HG03565 (cell line): ENCODE measurements at regions not wholly inside any gene's neighbourhood (a gene's known extent, or its start where the extent isn't known, plus 50 kb on each side); places are given as distances from the start of the nearest gene placed in this dataset.
"Not testable (repeated sequence)": the region's sequence is repeated elsewhere in the genome, so short reads cannot be mapped to it uniquely, and the experiment has no call there.

Experiments
- ATAC-seq: cut with Tn5 transposase; IDR thresholded peaks from one replicate; pipeline ENCODE4 v1.9.1; 2021; ENCODE audit warnings: mild to moderate bottlenecking, moderate library complexity; ENCODE audit not compliant: unreplicated experiment

DNA sequence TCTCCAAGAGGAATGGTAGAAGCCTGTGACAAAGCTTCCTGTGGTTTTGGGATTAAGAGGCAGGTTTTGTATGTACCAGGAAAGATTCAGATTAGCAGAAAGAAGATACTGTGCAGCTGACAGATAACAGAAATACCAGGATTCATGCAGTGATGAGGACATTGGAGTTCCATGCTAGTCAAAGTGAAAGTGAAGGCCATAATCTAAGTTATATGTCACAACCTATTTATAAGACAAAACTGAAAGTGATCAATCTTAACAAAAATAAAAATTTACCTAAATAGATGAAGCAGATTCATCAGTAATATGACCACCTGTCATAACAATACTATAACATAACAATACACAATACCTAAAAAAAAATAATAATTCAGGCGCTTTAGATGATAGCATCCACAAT lies 1305.2 kb upstream of the PCDH9 start:
- ATAC-seq = peak; percentile 89

DNA sequence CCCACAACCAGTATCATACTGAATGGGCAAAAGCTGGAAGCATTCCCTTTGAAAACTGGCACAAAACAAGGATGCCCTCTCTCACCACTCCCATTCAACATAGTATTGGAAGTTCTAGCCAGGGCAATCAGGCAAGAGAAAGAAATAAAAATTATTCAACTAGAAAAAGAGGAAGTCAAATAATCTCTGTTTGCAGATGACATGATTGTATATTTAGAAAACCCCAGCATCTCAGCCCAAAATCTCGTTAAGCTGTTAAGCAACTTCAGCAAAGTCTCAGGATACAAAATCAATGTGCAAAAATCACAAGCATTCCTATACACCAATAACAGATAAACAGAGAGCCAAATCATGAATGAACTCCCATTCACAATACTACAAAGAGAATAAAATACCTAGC lies 1297.0 kb upstream of the PCDH9 start:
- ATAC-seq = not testable (repeated sequence)

DNA sequence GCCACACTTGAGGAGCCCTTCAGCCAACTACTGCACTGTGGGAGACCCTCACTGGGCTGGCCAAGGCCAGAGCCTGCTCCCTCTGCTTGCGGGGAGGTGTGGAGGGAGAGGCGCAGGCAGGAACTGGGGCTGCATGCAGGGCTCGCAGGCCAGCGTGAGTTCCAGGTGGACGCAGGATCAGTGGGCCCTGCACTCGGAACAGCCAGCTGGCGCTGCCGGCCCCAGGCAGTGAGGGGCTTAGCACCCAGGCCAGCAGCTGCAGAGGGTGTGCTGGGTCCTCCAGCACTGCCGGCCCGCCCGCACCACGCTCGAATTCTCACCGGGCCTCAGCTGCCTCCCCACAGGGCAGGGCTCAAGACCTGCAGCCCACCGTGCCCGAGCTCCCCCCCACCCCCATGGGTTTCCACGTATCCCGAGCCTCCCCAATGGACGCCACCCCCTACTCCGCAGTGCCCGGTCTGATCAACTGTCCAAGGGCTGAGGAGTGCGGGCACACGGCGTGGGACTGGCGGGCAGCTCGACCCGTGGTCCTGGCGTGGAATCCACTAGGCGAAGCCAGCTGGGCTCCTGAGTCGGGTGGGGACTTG lies 1293.8 kb upstream of the PCDH9 start:
- no peak for ATAC-seq

DNA sequence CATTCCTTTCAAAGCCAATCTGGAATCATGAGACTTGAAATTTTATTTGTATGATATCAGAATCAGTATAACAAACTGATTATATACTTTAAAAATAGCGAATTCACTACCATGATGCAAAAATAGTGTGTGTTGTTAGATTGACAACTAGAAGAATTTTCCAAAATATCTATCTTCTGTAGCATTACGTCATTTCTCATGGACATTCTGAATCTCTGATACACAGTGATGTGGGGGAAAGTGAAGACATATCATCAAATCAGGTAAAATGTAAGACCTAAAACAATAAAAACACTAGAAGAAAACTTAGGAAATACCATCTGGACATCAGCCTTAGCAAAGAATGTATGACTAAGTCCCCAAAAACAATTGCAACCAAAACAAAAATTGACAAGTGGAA lies 1292.0 kb upstream of the PCDH9 start:
- ATAC-seq = no peak

DNA sequence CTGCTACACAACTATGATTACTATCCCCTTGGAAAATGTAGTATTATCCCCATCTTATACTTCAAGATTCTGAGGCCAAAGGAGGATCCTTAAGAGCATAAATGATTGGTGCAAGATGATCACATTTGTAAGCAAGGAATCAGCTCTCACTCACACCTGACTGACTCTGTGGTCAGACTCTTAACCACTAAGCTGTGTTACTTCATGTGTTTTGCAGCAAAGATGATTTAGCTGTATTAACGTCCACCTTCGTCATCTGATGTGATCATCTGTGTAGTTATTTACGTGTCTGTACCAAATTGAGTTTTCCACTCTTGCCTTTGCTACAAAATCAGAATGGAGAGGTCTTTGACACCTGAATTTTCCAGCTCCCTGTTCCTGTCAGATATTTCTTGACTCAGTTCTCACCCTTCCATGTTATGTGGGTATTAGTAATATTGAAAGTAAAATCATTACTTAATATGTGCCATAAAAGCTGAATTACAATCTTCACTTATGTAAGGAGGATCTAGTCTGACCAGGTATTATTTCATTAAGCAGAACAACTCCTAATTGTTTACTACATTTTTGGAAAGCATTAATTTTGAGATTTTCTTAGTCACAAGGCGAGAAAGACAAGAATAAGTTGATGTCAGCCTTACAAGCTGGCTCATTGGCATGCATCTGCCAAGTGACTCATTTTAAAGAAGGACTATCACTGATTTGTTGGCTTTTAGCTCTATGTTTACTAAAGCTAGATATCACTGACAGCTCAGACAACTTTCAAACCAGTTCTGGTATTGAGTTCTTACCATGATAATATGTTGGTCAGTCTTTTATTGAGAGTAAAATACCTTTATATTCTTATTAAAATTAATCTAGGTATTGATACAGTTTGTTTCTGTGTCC lies 1279.8 kb upstream of the PCDH9 start:
- ATAC-seq = peak; percentile 95

DNA sequence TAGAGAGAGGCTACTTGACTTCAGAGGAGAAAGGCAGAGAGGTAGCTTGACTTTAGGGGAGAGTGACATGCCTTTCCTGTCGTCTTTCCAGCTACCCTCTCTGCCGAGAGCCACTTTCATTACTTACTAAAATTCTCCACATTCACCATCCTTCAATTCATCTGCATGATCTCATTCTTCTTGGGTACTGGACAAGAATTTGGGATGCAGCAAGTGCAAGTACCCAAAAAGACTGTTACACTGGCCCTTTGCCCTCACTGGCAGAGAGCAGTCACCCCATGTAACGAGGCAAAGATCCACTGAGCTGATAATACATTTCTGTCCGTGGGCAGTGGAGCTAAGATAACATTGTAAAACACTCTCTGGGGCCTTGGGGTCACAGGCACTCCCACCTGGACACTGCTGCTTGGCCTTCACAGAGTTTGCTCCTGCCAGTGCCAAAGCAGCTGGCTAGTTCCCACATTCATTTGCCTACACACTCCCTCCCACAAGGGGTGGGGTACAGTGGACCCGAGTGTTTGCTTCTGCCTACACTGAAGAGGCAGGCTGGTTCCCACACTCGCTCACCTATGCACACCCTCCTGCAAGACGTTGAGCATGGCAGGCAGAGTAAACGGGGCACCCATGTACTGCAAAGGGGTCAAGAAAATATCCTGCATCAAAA lies 1276.9 kb upstream of the PCDH9 start:
- ATAC-seq = no peak

DNA sequence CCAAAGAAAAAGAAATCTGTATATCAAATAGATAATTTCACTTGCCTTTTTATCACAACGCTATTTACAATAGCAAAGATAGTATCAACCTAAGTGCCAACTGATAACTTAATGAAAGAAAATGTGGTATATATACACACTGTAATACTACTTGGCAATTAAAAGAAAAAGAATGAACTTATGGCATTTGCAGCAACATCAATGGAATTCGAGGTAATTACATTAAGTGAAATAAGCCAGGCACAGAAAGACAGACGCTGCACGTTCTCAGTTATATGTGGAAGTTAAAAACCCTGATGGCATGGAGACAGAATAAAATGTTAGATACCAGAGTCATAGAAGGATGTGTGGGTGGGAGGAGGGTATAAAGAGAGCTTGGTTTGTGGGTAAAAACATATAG lies 1260.5 kb upstream of the PCDH9 start:
- no peak for ATAC-seq

DNA sequence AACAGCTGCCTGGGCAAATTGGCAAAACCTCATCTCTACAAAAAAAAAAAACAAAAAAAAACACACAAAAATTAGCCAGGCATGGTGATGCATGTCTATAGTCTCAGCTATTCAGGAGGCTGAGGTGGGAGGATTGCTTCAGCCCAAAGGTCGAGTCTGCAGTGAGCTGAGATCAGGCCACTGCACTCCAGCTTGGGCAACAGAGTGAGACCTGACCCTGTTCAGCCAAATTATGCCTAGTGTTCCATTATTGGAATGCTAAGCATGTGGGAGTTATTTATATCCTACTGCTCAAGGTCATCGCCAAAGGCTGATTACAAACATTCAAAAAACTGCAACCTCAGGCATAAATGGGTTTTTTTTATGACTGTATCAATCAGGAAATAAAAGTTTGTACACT lies 1251.0 kb upstream of the PCDH9 start:
- ATAC-seq = no peak

DNA sequence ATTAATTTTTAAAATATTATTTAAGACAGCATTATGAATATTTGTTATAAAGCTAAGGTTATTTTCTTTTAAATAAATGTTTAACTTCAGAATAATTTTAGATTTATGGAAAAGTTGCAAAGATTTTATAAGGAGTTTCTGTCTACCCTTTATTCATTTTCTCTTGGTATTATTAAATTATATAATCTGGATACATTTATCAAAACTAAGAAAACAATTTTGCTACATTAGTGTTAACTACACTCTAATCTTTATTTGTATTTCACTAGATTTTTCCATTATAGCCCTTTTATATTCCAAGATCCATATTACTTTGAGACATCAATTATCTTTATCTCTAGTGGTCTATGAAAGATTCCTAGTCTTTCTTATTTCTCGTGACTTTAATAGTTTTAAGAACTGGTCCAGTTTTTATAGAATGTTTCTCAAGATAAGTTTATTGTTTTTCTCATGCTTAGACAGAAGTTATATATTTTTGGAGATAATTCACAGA lies 1243.7 kb upstream of the PCDH9 start:
- no peak for ATAC-seq

DNA sequence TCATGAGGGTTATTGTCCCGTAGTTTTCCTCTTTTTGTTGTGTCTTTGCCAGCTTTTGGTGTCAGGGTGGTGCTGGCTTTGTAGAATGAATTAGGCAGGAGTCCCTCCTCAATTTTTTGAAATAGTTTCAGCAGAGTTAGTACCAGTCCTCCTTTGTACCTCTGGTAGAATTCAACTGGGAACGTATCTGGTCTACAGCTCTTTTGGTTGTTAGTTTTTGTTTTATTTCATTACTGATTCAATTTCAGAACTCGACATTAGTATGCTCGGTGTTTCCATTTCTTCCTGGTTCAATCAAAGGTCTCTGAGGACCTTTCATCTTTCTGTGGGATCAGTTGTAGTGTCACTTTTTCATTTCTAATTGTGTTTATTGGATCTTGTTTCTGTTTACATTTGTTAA lies 1237.0 kb upstream of the PCDH9 start:
- ATAC-seq = no peak

DNA sequence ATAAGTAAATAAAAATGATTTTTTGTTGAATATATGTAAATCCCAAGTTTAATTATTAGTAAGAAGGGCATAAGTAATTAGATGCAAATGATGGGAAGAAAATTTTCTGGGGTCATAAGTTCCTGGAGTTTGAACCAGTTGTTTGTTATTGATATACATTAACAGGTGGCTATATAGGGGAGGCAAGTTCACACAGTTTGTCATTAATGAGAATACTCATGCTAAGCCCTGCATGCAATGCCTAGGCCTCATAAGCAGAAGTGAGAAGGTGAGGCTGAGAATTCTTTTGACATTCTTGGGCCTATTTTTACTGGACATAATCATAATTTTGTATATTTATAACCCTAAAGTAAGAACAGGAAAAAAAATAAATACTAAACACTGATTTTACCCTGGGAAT lies 1210.7 kb upstream of the PCDH9 start:
- no peak for ATAC-seq

DNA sequence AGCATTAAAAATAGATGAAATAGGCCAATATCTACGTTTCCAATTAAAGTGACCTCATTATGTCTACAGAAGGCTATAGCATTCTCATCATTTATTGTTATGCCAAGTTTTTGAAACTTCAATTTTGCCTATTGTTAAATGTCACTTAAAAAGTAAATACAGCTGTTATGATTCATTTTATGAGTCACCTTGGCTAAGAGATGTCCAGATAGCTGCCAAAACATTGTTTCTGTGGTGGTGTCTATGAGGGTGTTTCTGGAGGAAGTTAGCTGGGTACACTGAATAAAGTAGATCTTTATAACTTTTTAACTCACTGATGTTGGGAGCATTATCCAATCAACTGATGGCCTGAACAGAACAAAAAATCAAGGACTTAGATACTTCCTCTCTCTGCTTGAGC lies 1209.7 kb upstream of the PCDH9 start:
- ATAC-seq = no peak

DNA sequence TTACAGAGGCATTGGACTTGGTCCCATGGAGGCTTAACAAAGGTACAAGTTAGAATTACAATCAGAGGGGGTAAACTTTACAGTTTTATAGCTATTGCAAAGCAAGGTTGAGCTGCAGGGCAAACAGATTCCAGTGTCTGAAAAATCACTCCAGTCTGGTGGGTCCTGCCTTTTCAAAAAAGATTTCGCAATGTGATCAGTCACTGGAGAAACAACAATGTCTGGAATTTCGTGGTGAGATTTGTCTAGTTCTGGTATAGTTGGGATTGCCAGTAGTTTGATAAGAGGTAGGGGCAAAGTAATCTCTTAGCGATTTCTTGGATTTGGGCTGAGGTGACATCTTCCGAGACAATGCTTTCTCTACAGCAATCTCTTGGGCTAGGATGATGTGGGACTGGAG lies 1198.2 kb upstream of the PCDH9 start:
- ATAC-seq = no peak

DNA sequence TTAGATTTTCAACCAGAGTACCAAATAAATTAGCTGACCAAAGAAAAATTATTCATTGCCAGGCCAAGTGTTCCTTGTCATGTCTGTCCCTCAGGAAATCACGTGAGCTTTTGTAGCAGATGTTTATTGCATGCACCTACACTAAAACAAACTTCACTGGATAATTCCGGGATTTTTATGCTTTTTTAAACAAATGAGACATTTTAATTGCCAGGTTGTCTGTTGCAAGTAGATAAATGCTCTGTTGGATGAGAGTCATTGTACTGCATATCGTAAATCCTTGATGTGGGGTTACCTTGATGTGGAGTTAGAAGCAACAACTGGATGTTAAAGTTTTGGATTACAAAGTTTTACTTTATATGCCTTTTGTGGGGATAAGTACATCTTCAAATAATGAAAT lies 1187.7 kb upstream of the PCDH9 start:
- no peak for ATAC-seq

DNA sequence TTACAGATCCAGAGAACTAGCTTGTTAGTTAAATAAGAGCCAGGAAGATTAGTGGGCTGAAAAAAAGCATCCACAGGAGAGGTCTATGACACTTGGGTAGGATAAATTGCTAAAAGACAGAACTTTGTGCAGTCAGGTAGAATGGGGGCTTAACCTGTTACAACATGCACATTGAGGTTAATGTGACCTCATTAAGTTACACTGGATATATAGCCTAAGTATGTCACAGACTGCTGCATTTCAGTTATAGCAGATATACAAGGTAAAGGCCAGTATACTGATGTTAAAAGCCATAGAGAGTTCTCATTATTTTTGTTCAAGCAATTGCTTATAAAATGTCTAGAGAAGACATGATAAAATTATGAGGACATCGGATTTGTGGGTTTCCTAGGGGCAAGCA lies 1179.9 kb upstream of the PCDH9 start:
- ATAC-seq = no peak

DNA sequence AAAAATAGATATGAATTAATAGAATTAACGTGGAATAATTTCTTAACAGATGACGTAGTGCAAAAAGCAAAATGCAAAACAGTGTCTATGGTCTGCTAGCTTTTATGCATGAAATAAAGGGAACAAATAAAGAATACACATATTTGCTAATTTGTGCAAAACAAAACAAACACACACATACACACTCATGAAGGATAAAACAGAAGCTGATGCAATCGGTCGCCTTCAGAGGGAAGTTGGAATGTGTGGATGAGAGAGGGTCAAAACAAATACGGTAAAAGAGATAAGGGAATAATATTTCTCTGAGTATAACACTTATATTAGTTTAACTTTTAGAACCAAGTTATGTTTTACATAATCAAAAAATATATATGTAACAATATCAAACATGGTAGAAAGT lies 1160.9 kb upstream of the PCDH9 start:
- ATAC-seq = no peak

DNA sequence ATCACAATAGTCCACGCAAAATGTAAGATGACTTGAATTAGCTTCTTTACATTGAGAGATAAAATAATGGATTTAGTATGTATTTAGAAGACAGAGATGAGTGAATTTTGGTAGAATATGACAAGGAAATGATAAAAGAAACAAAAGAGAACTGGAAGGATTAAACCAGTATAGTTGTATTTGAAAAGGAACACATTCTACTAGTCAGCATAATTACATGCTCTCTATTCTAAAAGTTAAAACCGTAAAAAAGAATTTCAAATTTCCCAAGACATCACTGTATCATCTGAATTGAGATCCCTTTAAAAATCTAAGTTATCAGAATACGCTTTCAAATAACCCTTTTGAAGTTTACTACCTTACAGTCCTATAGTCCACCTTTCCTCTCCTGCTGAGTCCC lies 1156.7 kb upstream of the PCDH9 start:
- no peak for ATAC-seq

DNA sequence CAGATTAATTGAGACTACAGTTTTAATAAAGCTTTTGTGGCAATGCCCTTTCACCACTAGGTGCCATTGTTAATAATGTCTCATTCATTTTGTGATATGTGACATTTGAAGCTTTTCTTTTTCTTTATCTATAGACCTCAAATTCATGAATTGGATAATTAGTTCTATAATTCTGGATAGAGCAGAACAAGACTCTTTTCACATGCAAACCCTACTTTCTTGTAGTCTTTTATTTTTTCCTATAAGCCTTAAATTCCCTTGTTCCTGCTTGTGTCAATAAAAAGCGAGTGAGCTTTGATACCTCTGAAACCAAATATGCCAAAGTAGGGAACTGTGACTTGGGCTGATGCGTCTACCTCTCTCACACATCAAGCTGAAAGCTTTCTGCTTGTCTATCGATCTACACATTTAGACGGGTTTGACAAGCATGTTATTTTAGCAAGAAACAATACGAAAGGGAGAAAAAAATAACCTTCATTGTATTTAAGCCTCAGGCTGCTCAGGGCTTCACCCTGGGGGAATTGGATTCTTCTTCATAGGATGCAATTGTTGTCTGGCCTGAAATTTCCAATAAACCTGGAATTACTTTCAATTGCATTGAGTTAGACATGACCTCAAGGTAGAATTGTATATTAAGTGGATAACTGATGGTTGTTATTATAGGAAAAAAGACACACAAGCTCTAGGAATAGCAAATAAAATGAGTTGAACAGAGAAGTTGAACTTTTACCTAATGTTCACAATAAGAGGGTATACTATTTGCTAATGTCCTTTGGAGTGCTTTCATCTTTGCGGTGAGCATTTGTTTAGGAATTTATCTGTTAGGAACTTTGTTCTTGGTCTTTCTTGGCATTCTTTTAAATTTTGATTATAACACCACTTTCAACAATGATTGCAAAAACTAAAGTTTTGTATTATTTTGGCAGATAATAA lies 1150.2 kb upstream of the PCDH9 start:
- no peak for ATAC-seq

DNA sequence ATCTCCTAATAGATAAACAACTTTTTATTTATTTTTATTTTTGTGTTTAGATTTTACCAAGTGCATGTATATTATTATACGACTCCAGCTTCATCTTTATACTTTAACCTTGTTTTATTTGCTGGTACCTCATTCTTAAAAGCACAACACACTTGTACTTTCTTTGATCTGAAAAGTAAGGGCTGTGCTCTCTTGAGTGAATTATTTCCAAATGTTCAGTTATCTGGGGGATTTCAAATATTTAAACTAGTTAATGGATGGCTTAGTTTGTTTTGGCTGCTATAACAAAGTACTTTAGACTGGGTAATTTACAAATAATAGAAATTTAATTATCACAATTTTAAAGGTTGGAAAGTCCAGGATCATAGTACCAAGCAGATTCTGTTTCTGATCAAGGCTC lies 1148.2 kb upstream of the PCDH9 start:
- no peak for ATAC-seq

DNA sequence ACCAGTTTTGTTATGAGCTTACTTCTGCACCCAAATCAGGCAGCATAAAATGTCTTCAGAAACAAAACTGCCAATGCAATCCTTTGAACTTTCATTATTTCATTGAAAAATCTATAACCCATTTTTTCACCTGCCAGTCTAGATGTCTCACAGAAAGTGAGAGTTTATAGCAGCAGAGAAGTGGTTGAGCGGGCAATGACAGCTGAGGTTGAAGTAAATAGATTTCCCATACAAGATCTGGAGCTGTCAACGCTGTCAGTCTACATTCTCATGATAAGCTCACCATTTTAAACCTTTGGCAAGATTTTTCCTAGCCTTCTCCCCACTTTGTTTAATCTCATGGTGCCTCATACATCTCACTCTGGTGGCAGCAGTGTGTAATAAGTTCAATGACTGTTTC lies 1144.9 kb upstream of the PCDH9 start:
- no peak for ATAC-seq

DNA sequence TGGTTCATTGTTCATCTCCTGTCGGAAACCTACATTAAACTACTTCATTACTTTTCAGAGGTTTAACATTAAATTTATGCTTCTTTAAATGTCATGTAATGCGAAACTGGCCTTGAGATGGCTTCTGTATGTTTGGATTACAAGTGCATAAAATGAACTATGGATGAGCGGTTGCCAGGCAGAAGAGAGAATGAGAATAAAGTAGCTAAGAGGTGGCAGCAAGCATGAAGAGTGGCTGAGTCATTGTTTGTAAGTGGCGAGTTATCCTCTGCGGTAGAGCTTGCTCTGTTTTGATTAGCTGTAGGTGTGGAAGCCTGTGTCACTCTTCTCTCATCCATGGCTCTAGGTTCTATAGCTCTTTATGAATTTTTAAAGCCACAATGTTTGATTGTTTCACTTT lies 1139.6 kb upstream of the PCDH9 start:
- ATAC-seq = no peak
